SK-N-SH treated with all-trans-retinoic acid at 6 μM for 48 hours (cell line): ENCODE measurements at regions not wholly inside any gene's neighbourhood (a gene's known extent, or its start where the extent isn't known, plus 50 kb on each side); places are given as distances from the start of the nearest gene placed in this dataset.

Source experiments
- ATAC-seq: fragments of 200-7000 bp; cut with Tn5 transposase; 3 replicates; pipeline ENCODE4 v1.9.1; 2020; ENCODE audit warnings: mild to moderate bottlenecking, moderate library complexity
- ARNTL ChIP-seq: fragments of 450-650 bp; formaldehyde crosslinking; IDR thresholded peaks from 2 replicates; pipeline ENCODE4 v1.5.0; 2020; ENCODE audit warnings: low read depth, mild to moderate bottlenecking, moderate library complexity, borderline replicate concordance
- BACH2 ChIP-seq: fragments of 250-450 bp; sonication (Bioruptor Pico); IDR thresholded peaks from 2 replicates; pipeline ENCODE4 v1.9.0; 2021; ENCODE audit warnings: mild to moderate bottlenecking, borderline replicate concordance
- CREB5 ChIP-seq: fragments of 250-450 bp; sonication (Bioruptor Pico); IDR thresholded peaks from 2 replicates; pipeline ENCODE4 v1.5.1; 2020; ENCODE audit warnings: low read depth, mild to moderate bottlenecking, moderate library complexity
- CSDC2 ChIP-seq: fragments of 250-450 bp; sonication (Bioruptor Pico); IDR thresholded peaks from 2 replicates; pipeline ENCODE4 v1.5.0; 2020; ENCODE audit warnings: mild to moderate bottlenecking, moderate library complexity
- ESRRG ChIP-seq: fragments of 250-450 bp; sonication (Bioruptor Pico); IDR thresholded peaks from 2 replicates; pipeline ENCODE4 v1.6.1; 2021; ENCODE audit warnings: mild to moderate bottlenecking
- GLIS3 ChIP-seq: fragments of 250-450 bp; sonication (Bioruptor Pico); IDR thresholded peaks from 2 replicates; pipeline ENCODE4 v1.5.0; 2020; ENCODE audit warnings: mild to moderate bottlenecking, moderate library complexity
- ISL1 ChIP-seq: fragments of 250-450 bp; sonication (Bioruptor Pico); IDR thresholded peaks from 2 replicates; pipeline ENCODE4 v2.1.2; 2022; ENCODE audit warnings: mild to moderate bottlenecking, moderate library complexity
- OSR1 ChIP-seq: fragments of 250-450 bp; sonication (Bioruptor Pico); IDR thresholded peaks from 2 replicates; pipeline ENCODE4 v1.8.0; 2022; ENCODE audit warnings: moderate library complexity, mild to moderate bottlenecking, inconsistent platforms
- PATZ1 ChIP-seq: fragments of 250-450 bp; sonication (Bioruptor Pico); IDR thresholded peaks from 2 replicates; pipeline ENCODE4 v1.8.0; 2020; ENCODE audit warnings: mild to moderate bottlenecking, moderate library complexity, borderline replicate concordance
- PPARA ChIP-seq: fragments of 250-450 bp; sonication (Bioruptor Pico); IDR thresholded peaks from 2 replicates; pipeline ENCODE4 v1.5.0; 2020; ENCODE audit warnings: mild to moderate bottlenecking, borderline replicate concordance
- RARB ChIP-seq: fragments of 250-450 bp; sonication (Bioruptor Pico); IDR thresholded peaks from 2 replicates; pipeline ENCODE4 v1.8.0; 2021; ENCODE audit warnings: mild to moderate bottlenecking, moderate library complexity
- SNAI2 ChIP-seq: fragments of 250-450 bp; sonication (Bioruptor Pico); IDR thresholded peaks from 2 replicates; pipeline ENCODE4 v1.5.0; 2020; ENCODE audit warnings: mild to moderate bottlenecking, moderate library complexity
- TCF4 ChIP-seq: fragments of 250-450 bp; sonication (Bioruptor Pico); IDR thresholded peaks from 2 replicates; pipeline ENCODE4 v1.8.0; 2021; ENCODE audit warnings: mild to moderate bottlenecking, moderate library complexity, borderline replicate concordance
- TOX ChIP-seq: fragments of 250-450 bp; sonication (Bioruptor Pico); IDR thresholded peaks from 2 replicates; pipeline ENCODE4 v1.8.0; 2021; ENCODE audit warnings: mild to moderate bottlenecking, moderate library complexity, borderline replicate concordance
- ZC3H10 ChIP-seq: fragments of 250-450 bp; sonication (Bioruptor Pico); IDR thresholded peaks from 2 replicates; pipeline ENCODE4 v1.5.1; 2021; ENCODE audit warnings: mild to moderate bottlenecking, moderate library complexity
- ZFP30 ChIP-seq: fragments of 450-650 bp; formaldehyde crosslinking; IDR thresholded peaks from 2 replicates; pipeline ENCODE4 v1.5.0; 2022; ENCODE audit warnings: mild to moderate bottlenecking, moderate library complexity
- ZNF565 ChIP-seq: fragments of 450-650 bp; formaldehyde crosslinking; conservative IDR thresholded peaks from 2 replicates; pipeline ENCODE4 v1.5.0; 2020; ENCODE audit warnings: low read depth, mild to moderate bottlenecking, moderate library complexity
- ZNF70 ChIP-seq: fragments of 450-650 bp; formaldehyde crosslinking; IDR thresholded peaks from 2 replicates; pipeline ENCODE4 v1.5.0; 2020; ENCODE audit warnings: mild to moderate bottlenecking, moderate library complexity
- ZNF8 ChIP-seq: fragments of 450-650 bp; formaldehyde crosslinking; IDR thresholded peaks from 2 replicates; pipeline ENCODE4 v1.5.0; 2020; ENCODE audit warnings: mild to moderate bottlenecking, moderate library complexity
- TF ChIP-seq, protein P1 (sequence below): fragments of 250-450 bp; sonication (Bioruptor Pico); IDR thresholded peaks from 2 replicates; pipeline ENCODE4 v1.5.1; 2021; ENCODE audit warnings: mild to moderate bottlenecking, moderate library complexity
- TF ChIP-seq, protein P2 (sequence below): fragments of 250-450 bp; sonication (Bioruptor Pico); IDR thresholded peaks from 2 replicates; pipeline ENCODE4 v1.5.0; 2020; ENCODE audit warnings: mild to moderate bottlenecking, moderate library complexity

GRCh38 chr9:29976981-29977380 is 2403.7 kb upstream of the C9orf72 start:
- TF ChIP-seq ESRRG (CRISPR knock-in tag) = no peak
- TF ChIP-seq SNAI2 (CRISPR knock-in tag) = no peak
- no peak for TF ChIP-seq PATZ1 (CRISPR knock-in tag)
- no peak for TF ChIP-seq RARB (CRISPR knock-in tag)
- TF ChIP-seq, protein P1, sequence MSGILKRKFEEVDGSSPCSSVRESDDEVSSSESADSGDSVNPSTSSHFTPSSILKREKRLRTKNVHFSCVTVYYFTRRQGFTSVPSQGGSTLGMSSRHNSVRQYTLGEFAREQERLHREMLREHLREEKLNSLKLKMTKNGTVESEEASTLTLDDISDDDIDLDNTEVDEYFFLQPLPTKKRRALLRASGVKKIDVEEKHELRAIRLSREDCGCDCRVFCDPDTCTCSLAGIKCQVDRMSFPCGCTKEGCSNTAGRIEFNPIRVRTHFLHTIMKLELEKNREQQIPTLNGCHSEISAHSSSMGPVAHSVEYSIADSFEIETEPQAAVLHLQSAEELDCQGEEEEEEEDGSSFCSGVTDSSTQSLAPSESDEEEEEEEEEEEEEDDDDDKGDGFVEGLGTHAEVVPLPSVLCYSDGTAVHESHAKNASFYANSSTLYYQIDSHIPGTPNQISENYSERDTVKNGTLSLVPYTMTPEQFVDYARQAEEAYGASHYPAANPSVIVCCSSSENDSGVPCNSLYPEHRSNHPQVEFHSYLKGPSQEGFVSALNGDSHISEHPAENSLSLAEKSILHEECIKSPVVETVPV = no peak
- ATAC-seq = no peak

DNA sequence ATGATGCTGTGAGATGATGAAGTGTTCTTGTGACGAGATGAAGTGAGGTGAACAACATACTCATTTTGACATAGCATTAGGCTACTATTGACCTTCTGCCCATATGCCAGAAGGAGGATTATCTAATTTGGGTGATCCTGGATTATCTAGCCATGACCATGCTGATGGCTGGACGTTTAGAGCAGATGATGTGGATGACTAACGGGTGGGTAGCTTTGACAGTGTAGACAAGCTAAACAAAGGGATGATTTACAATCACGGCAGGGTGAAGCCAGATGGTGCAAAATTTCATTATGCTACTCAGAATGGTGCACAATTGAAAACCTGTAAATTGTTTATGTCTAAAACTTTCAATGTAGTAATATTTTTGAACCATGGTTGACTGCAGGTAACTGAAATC is 2403.4 kb upstream of the ACO1 start:
- no peak for ATAC-seq

DNA sequence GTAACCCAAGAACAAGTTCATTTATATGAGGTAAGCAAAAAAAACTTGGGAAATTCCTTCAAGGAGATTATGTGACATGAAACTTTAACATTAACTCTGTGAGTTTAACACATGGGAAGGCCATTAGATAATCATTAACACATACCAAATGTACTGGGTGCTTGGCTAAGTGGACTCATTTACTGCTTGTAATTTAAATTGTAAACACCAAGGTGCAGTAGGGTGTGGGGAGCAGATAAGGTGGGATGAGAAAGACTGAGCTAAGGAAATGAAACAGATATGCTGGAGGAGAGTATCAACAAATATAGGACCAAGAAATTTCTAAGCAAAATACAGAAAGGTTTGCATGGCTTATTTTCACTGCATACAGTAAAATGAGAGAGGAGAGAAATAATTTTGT is 2384.8 kb upstream of the ACO1 start:
- ATAC-seq = no peak
- TF ChIP-seq ISL1 = no peak
- TF ChIP-seq BACH2 = no peak
- TF ChIP-seq CREB5 (CRISPR knock-in tag) = no peak
- no peak for TF ChIP-seq TCF4 (CRISPR knock-in tag)
- TF ChIP-seq PATZ1 (CRISPR knock-in tag) = no peak
- no peak for TF ChIP-seq ZNF70 (CRISPR knock-in tag)
- no peak for TF ChIP-seq PPARA
- TF ChIP-seq, protein P2, sequence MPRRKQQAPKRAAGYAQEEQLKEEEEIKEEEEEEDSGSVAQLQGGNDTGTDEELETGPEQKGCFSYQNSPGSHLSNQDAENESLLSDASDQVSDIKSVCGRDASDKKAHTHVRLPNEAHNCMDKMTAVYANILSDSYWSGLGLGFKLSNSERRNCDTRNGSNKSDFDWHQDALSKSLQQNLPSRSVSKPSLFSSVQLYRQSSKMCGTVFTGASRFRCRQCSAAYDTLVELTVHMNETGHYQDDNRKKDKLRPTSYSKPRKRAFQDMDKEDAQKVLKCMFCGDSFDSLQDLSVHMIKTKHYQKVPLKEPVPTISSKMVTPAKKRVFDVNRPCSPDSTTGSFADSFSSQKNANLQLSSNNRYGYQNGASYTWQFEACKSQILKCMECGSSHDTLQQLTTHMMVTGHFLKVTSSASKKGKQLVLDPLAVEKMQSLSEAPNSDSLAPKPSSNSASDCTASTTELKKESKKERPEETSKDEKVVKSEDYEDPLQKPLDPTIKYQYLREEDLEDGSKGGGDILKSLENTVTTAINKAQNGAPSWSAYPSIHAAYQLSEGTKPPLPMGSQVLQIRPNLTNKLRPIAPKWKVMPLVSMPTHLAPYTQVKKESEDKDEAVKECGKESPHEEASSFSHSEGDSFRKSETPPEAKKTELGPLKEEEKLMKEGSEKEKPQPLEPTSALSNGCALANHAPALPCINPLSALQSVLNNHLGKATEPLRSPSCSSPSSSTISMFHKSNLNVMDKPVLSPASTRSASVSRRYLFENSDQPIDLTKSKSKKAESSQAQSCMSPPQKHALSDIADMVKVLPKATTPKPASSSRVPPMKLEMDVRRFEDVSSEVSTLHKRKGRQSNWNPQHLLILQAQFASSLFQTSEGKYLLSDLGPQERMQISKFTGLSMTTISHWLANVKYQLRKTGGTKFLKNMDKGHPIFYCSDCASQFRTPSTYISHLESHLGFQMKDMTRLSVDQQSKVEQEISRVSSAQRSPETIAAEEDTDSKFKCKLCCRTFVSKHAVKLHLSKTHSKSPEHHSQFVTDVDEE = no peak
- TF ChIP-seq TOX = no peak
- TF ChIP-seq, protein P1 = no peak
- no peak for TF ChIP-seq RARB (CRISPR knock-in tag)
- TF ChIP-seq GLIS3 = no peak
- no peak for TF ChIP-seq ZNF8 (CRISPR knock-in tag)
- TF ChIP-seq ZFP30 (CRISPR knock-in tag) = no peak

More for the DNA sequence above, 2403.4 kb upstream of the ACO1 start:
- TF ChIP-seq ZNF8 (CRISPR knock-in tag) = no peak
- no peak for TF ChIP-seq BACH2
- no peak for TF ChIP-seq OSR1 (CRISPR knock-in tag)
- no peak for TF ChIP-seq SNAI2 (CRISPR knock-in tag)

- no peak for ATAC-seq
- TF ChIP-seq ZNF565 (CRISPR knock-in tag) = no peak
- TF ChIP-seq BACH2 = no peak
- TF ChIP-seq CSDC2 = no peak
- no peak for TF ChIP-seq OSR1 (CRISPR knock-in tag)
- no peak for TF ChIP-seq GLIS3
- TF ChIP-seq ZFP30 (CRISPR knock-in tag) = no peak
- TF ChIP-seq ESRRG (CRISPR knock-in tag) = no peak
- no peak for TF ChIP-seq PPARA
- TF ChIP-seq ZNF8 (CRISPR knock-in tag) = no peak
- no peak for TF ChIP-seq ARNTL (CRISPR knock-in tag)
- TF ChIP-seq PATZ1 (CRISPR knock-in tag) = no peak
- no peak for TF ChIP-seq ZNF70 (CRISPR knock-in tag)
- TF ChIP-seq RARB (CRISPR knock-in tag) = no peak
- TF ChIP-seq CREB5 (CRISPR knock-in tag) = no peak
- TF ChIP-seq ZC3H10 (CRISPR knock-in tag) = no peak
These were observed 2373.8 kb upstream of the ACO1 start for GRCh38 chr9:30010691-30011090.
